Stimulated activated naive CD8-positive, alpha-beta T cell treated with anti-CD3 and anti-CD28 coated beads, Interleukin-15, Interleukin-2, amounts not matched to agents 100 ng/mL and 50 ng/mL, for 24 hours (primary cell): ENCODE measurements at regions not wholly inside any gene's neighbourhood (a gene's known extent, or its start where the extent isn't known, plus 50 kb on each side); places are given as distances from the start of the nearest gene placed in this dataset.

Experiments
- H3K27ac Mint-ChIP-seq: one replicate; pipeline ENCODE4 v1.8.0; 2021; ENCODE audit warnings: mild to moderate bottlenecking, mixed read lengths
- H3K27me3 Mint-ChIP-seq: one replicate; pipeline ENCODE4 v1.8.0; 2021; ENCODE audit warnings: mixed read lengths
- H3K36me3 Mint-ChIP-seq: one replicate; pipeline ENCODE4 v1.8.0; 2021; ENCODE audit warnings: low read depth, mixed read lengths
- H3K4me1 Mint-ChIP-seq: one replicate; pipeline ENCODE4 v1.8.0; 2021; ENCODE audit warnings: low read depth, mixed read lengths
- H3K4me3 Mint-ChIP-seq: one replicate; pipeline ENCODE4 v1.8.0; 2021; ENCODE audit warnings: mild to moderate bottlenecking, mixed read lengths
- H3K9me3 Mint-ChIP-seq: one replicate; pipeline ENCODE4 v1.8.0; 2021; ENCODE audit warnings: mixed read lengths

GRCh38 chr3:189572249-189572648, 58.9 kb upstream of the TP63 start:
- Mint-ChIP-seq H3K4me1 (peaks cover 62% of the 10 kb centered on the region), H3K36me3 (no peaks in the 10 kb centered on the region), H3K27me3 (no peaks in the 10 kb centered on the region), H3K9me3 (peaks cover 5% of the 10 kb centered on the region), H3K27ac (peak overlapping the region; percentile 65), H3K4me3 (no peak overlapping the region)

- peaks cover 60% of the 10 kb centered on the region for H3K4me1 Mint-ChIP-seq
- H3K4me3 Mint-ChIP-seq: no peak overlapping the region
- H3K27me3 Mint-ChIP-seq: no peaks in the 10 kb centered on the region
- H3K36me3 Mint-ChIP-seq: no peaks in the 10 kb centered on the region
- H3K9me3 Mint-ChIP-seq: peaks cover 5% of the 10 kb centered on the region
- peak overlapping the region; percentile 7 for H3K27ac Mint-ChIP-seq
Measured at GRCh38 chr3:189573004-189573403, 58.2 kb upstream of the TP63 start.

DNA sequence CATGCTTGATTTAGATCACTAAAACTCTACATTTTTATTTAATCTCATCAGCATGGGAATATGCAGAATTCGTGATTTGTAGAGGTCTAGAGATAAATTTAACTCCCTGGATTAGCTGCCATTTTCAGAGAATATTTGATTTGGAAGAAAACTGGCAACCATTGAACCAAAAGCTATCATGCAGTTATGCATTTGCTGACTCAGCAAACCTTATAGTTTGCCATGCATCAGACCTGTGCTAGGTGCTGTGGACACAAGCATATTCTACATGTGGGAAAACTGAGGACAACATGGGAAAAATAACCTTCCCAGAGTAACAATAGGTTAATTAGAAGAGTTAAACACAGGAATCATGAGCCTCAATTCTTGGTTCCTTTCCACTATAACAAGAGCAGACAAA, 54.7 kb upstream of the TP63 start:
- Mint-ChIP-seq H3K4me3 (no peak overlapping the region), H3K27me3 (no peaks in the 10 kb centered on the region), H3K27ac (peak overlapping the region; percentile 89), H3K4me1 (peaks cover 50% of the 10 kb centered on the region), H3K36me3 (no peaks in the 10 kb centered on the region), H3K9me3 (peaks cover 5% of the 10 kb centered on the region)

- Mint-ChIP-seq H3K27ac (peak overlapping the region; percentile 89), H3K27me3 (no peaks in the 10 kb centered on the region), H3K36me3 (no peaks in the 10 kb centered on the region), H3K4me3 (no peak overlapping the region), H3K9me3 (peaks cover 5% of the 10 kb centered on the region), H3K4me1 (peaks cover 46% of the 10 kb centered on the region)
Measured at GRCh38 chr3:189577050-189577951, 53.9 kb upstream of the TP63 start.

GRCh38 chr3:189580190-189580589, 51.0 kb upstream of the TP63 start:
- no peaks in the 10 kb centered on the region for H3K36me3 Mint-ChIP-seq
- no peak overlapping the region for H3K4me3 Mint-ChIP-seq
- H3K27me3 Mint-ChIP-seq: no peaks in the 10 kb centered on the region
- H3K27ac Mint-ChIP-seq: no peak overlapping the region
- H3K9me3 Mint-ChIP-seq: peaks cover 4% of the 10 kb centered on the region
- H3K4me1 Mint-ChIP-seq: peaks cover 28% of the 10 kb centered on the region
